IMR-90 (cell line): ENCODE measurements at regions not wholly inside any gene's neighbourhood (a gene's known extent, or its start where the extent isn't known, plus 50 kb on each side); places are given as distances from the start of the nearest gene placed in this dataset.

ENCODE experiments used
- ATAC-seq: fragments of 200-7000 bp; cut with Tn5 transposase; 2 replicates; pipeline ENCODE4 v1.9.1; 2020; ENCODE audit warnings: low read depth, mild to moderate bottlenecking, moderate library complexity
- BruUV-seq: library from RNA; stranded (reverse); fragments of 400-500 nt; replicated peaks from 2 replicates; lab custom pipeline; 2021; lab: Mats Ljungman, UMichigan
- CTCF ChIA-PET: fragments of 300-600 bp; formaldehyde crosslinking; extraction: SDS; loops from one replicate; lab custom pipeline; 2021; ENCODE audit warnings: antibody characterized with exemption; lab: Yijun Ruan, JAX
- POLR2A ChIA-PET: fragments of 300-600 bp; sonication (Branson Sonifier 250); formaldehyde crosslinking; loops from one replicate; lab custom pipeline; 2022; ENCODE audit warnings: antibody characterized with exemption; ENCODE audit not compliant: unreplicated experiment; lab: Charles Lee
- DNase-seq: peaks from one replicate; pipeline ENCODE4 v3.0.0; 2013
- H2AFZ ChIP-seq: replicated peaks from 2 replicates; pipeline ENCODE3; 2013; ENCODE audit warnings: low read length, mild to moderate bottlenecking; ENCODE audit not compliant: poor library complexity
- H2AK5ac ChIP-seq: 2 replicates; pipeline ENCODE4 v1.6.1; 2013; ENCODE audit warnings: low read depth, low read length, inconsistent platforms
- H2AK9ac ChIP-seq: replicated peaks from 2 replicates; pipeline ENCODE3; 2013; ENCODE audit warnings: mild to moderate bottlenecking, low read depth, low read length, moderate library complexity; ENCODE audit not compliant: poor library complexity
- H2BK120ac ChIP-seq: 2 replicates; pipeline ENCODE4 v1.6.1; 2013; ENCODE audit warnings: low read depth, low read length, inconsistent platforms
- H2BK15ac ChIP-seq: 3 replicates; pipeline ENCODE4 v1.6.1; 2013; ENCODE audit warnings: low read depth, low read length, inconsistent platforms
- H2BK20ac ChIP-seq: 2 replicates; pipeline ENCODE4 v1.6.1; 2013; ENCODE audit warnings: low read depth, mild to moderate bottlenecking, inconsistent platforms, low read length, moderate library complexity
- H2BK5ac ChIP-seq: 2 replicates; pipeline ENCODE4 v1.6.1; 2013; ENCODE audit warnings: mild to moderate bottlenecking, low read depth, low read length, inconsistent platforms; ENCODE audit not compliant: poor library complexity, severe bottlenecking
- H3K14ac ChIP-seq: replicated peaks from 2 replicates; pipeline ENCODE4 v1.6.1; 2013; ENCODE audit warnings: low read depth, low read length, inconsistent platforms
- H3K18ac ChIP-seq: 2 replicates; pipeline ENCODE4 v1.6.1; 2013; ENCODE audit warnings: low read depth, low read length, control low read depth
- H3K23ac ChIP-seq: 2 replicates; pipeline ENCODE4 v1.6.1; 2013; ENCODE audit warnings: low read depth, low read length, inconsistent platforms
- H3K27ac ChIP-seq: 2 replicates; pipeline ENCODE4 v1.5.1; 2013; ENCODE audit warnings: mild to moderate bottlenecking, control low read depth, low read length; ENCODE audit not compliant: insufficient read depth
- H3K27me3 ChIP-seq: 2 replicates; pipeline ENCODE4 v1.6.1; 2013; ENCODE audit warnings: low read length; ENCODE audit not compliant: control insufficient read depth, insufficient read depth
- H3K36me3 ChIP-seq: 2 replicates; pipeline ENCODE4 v1.6.1; 2013; ENCODE audit warnings: low read length, mixed read lengths; ENCODE audit not compliant: control insufficient read depth, insufficient read depth
- H3K4ac ChIP-seq: 2 replicates; pipeline ENCODE4 v1.6.1; 2013; ENCODE audit warnings: low read depth, low read length, inconsistent platforms
- H3K4me1 ChIP-seq: 2 replicates; pipeline ENCODE4 v1.6.1; 2013; ENCODE audit warnings: low read length, mixed read lengths; ENCODE audit not compliant: control insufficient read depth, insufficient read depth
- H3K4me2 ChIP-seq: 2 replicates; pipeline ENCODE4 v1.6.1; 2013; ENCODE audit warnings: low read depth, mild to moderate bottlenecking, control low read depth, low read length, moderate library complexity
- H3K4me3 ChIP-seq: 2 replicates; pipeline ENCODE4 v1.5.1; 2013; ENCODE audit warnings: low read depth, mild to moderate bottlenecking, control low read depth, low read length, moderate library complexity; ENCODE audit not compliant: insufficient read depth
- H3K56ac ChIP-seq: 2 replicates; pipeline ENCODE4 v1.6.1; 2013; ENCODE audit warnings: low read length, inconsistent platforms; ENCODE audit not compliant: insufficient read depth; ENCODE audit errors: extremely low read depth
- H3K79me1 ChIP-seq, 2 experiments: 2 replicates each; pipeline ENCODE4 v1.6.1; 2013; ENCODE audit warnings: low read length in 2 of 2, inconsistent platforms in 1 of 2, low read depth in 1 of 2
- H3K9ac ChIP-seq: 2 replicates; pipeline ENCODE4 v1.6.1; 2013; ENCODE audit warnings: low read depth, low read length, control low read depth
- H3K9me1 ChIP-seq: 2 replicates; pipeline ENCODE4 v1.6.1; 2013; ENCODE audit warnings: low read length, inconsistent platforms; ENCODE audit not compliant: insufficient read depth
- H3K9me3 ChIP-seq: 2 replicates; pipeline ENCODE4 v1.6.1; 2013; ENCODE audit warnings: low read length; ENCODE audit not compliant: control insufficient read depth, insufficient read depth
- H4K20me1 ChIP-seq: 2 replicates; pipeline ENCODE4 v1.6.1; 2013; ENCODE audit warnings: low read length, inconsistent platforms; ENCODE audit not compliant: insufficient read depth
- H4K5ac ChIP-seq: 2 replicates; pipeline ENCODE4 v1.6.1; 2013; ENCODE audit warnings: mild to moderate bottlenecking, low read depth, low read length, control low read depth
- H4K8ac ChIP-seq, 2 experiments: 2 replicates each; pipeline ENCODE4 v1.6.1; 2013; ENCODE audit warnings: low read depth in 2 of 2, low read length in 2 of 2, control low read depth in 1 of 2, inconsistent platforms in 1 of 2
- H4K91ac ChIP-seq: 2 replicates; pipeline ENCODE4 v1.6.1; 2013; ENCODE audit warnings: low read depth, low read length, inconsistent platforms; ENCODE audit not compliant: insufficient read depth
- BHLHE40 ChIP-seq: fragments of 150-350 bp; IDR thresholded peaks from 2 replicates; pipeline ENCODE4 v1.6.1; 2016; ENCODE audit warnings: mild to moderate bottlenecking, low read depth, low read length
- CHD1 ChIP-seq: IDR thresholded peaks from 2 replicates; pipeline ENCODE4 v1.6.1; 2012; ENCODE audit warnings: low read depth, low read length, improper control_type of control experiment
- CTCF ChIP-seq: conservative IDR thresholded peaks from 2 replicates; pipeline ENCODE4 v1.5.1; 2012; ENCODE audit warnings: mild to moderate bottlenecking, low read depth, low read length, improper control_type of control experiment
- ELK1 ChIP-seq: fragments of 150-350 bp; IDR thresholded peaks from 2 replicates; pipeline ENCODE4 v1.6.1; 2016; ENCODE audit warnings: low read depth, mild to moderate bottlenecking, low read length, moderate library complexity, borderline replicate concordance
- FOS ChIP-seq: fragments of 150-350 bp; IDR thresholded peaks from 2 replicates; pipeline ENCODE4 v1.6.1; 2016; ENCODE audit warnings: low read depth, low read length
- MAZ ChIP-seq: IDR thresholded peaks from 2 replicates; pipeline ENCODE4 v1.6.1; 2012; ENCODE audit warnings: low read depth, mild to moderate bottlenecking, low read length, improper control_type of control experiment, moderate library complexity, borderline replicate concordance
- MXI1 ChIP-seq: IDR thresholded peaks from 2 replicates; pipeline ENCODE4 v1.6.1; 2012; ENCODE audit warnings: low read depth, mild to moderate bottlenecking, low read length, moderate library complexity, borderline replicate concordance
- NFE2L2 ChIP-seq: fragments of 150-350 bp; IDR thresholded peaks from 2 replicates; pipeline ENCODE4 v1.6.1; 2016; ENCODE audit warnings: low read depth, mild to moderate bottlenecking, low read length
- RAD21 ChIP-seq: IDR thresholded peaks from 2 replicates; pipeline ENCODE4 v1.6.1; 2012; ENCODE audit warnings: low read length, improper control_type of control experiment
- RCOR1 ChIP-seq: IDR thresholded peaks from 2 replicates; pipeline ENCODE4 v1.6.1; 2012; ENCODE audit warnings: mild to moderate bottlenecking, low read length, improper control_type of control experiment; ENCODE audit not compliant: insufficient replicate concordance
- RFX5 ChIP-seq: IDR thresholded peaks from 2 replicates; pipeline ENCODE4 v1.8.0; 2012; ENCODE audit warnings: low read depth, mild to moderate bottlenecking, low read length, moderate library complexity
- SMC3 ChIP-seq: fragments of 150-350 bp; IDR thresholded peaks from 2 replicates; pipeline ENCODE4 v1.6.1; 2016; ENCODE audit warnings: low read depth, mild to moderate bottlenecking, antibody characterized with exemption, low read length, moderate library complexity
- USF2 ChIP-seq: fragments of 150-350 bp; IDR thresholded peaks from 2 replicates; pipeline ENCODE4 v1.6.1; 2017; ENCODE audit warnings: mild to moderate bottlenecking, antibody characterized with exemption, low read length, low read depth
- WGBS, 2 experiments: methylation state at CpG; one replicate each; pipeline versions ENCODE4 v1.1.5 to v1.1.7; 2013; ENCODE audit warnings: missing lambda C conversion rate in 2 of 2; ENCODE audit not compliant: insufficient read length in 1 of 2; ENCODE audit errors: extremely low coverage in 2 of 2; 5-methylcytosine and 5-hydroxymethylcytosine counted together
- dilution Hi-C: fragments of 300-500 bp; cut with HindIII; formaldehyde crosslinking; loops from one replicate; pipeline ENCODE4 v1.14.3; 2018; ENCODE audit warnings: low sequenced_read_pairs; ENCODE audit not compliant: unreplicated experiment
- in situ Hi-C: fragments of 300-500 bp; cut with MboI; formaldehyde crosslinking; loops from 3 replicates; pipeline ENCODE4 v1.14.3; 2019; ENCODE audit warnings: low sequenced_read_pairs, inconsistent platforms, mixed read lengths
- intact Hi-C: fragments of 100-400 bp; cut with micrococcal nuclease; formaldehyde crosslinking; loops from 2 replicates; pipeline ENCODE4 v1.10.0; 2022

- Histone ChIP-seq H2AFZ (peak overlapping the region; percentile 92), H3K9me3 (no peaks in the 10 kb centered on the region), H3K9me1 (peaks cover 10% of the 10 kb centered on the region), H3K27ac (peak overlapping the region; percentile 74; the same call in 1 of the 2 replicates), H3K79me1 (no peaks in the 10 kb centered on the region), H4K20me1 (no peaks in the 10 kb centered on the region), H2BK5ac (peak overlapping the region; percentile 73), H2AK9ac (peak overlapping the region; percentile 47), H3K14ac (peak overlapping the region; percentile 90), H3K4me1 (peaks cover 11% of the 10 kb centered on the region), H3K4ac (peak overlapping the region; percentile 95), H4K8ac (peak overlapping the region; percentile 90 to 97), H2BK20ac (peak overlapping the region; percentile 91), H4K5ac (peak overlapping the region; percentile 90), H3K27me3 (no peaks in the 10 kb centered on the region), H2BK15ac (peak overlapping the region; percentile 93), H3K4me2 (peak overlapping the region; percentile 69), H2BK120ac (peak overlapping the region; percentile 91), H3K9ac (peak overlapping the region; percentile 21; the same call in 1 of the 2 replicates), H3K18ac (peak overlapping the region; percentile 59), H3K36me3 (no peaks in the 10 kb centered on the region), H3K4me3 (no peak overlapping the region; the same call in 1 of the 2 replicates), H4K91ac (peak overlapping the region; percentile 97), H3K23ac (peak overlapping the region; percentile 90), H2AK5ac (peak overlapping the region; percentile 89), H3K56ac (peak overlapping the region; percentile 89; the same call in 1 of the 2 replicates)
- 0 out of 2 replicates have a peak, but pooled peaks have one; percentile 3 for ATAC-seq
- in situ Hi-C loops: no loop called here
- intact Hi-C loops: loop anchor here (2.0 to 5.0 kb wide), 2 partner anchors 56 to 151 kb away; partner anchors contain the start of gene FNBP4
- ChIA-PET CTCF (no interaction called here), POLR2A (no interaction called here)
- WGBS, 2 experiments: 60% methylated on average over 1 of the region's 3 CpGs; no CpG with 5 or more reads in 1 of the 2 experiments
- no peak for DNase-seq
- dilution Hi-C loops: no loop called here
- BruUV-seq: no TSS peak
- TF ChIP-seq MAZ: no peak
- no peak for TF ChIP-seq ELK1
- no peak for TF ChIP-seq RAD21
- TF ChIP-seq NFE2L2: no peak
- TF ChIP-seq CTCF: no peak
- no peak for TF ChIP-seq USF2
- TF ChIP-seq BHLHE40: no peak
- TF ChIP-seq RCOR1: no peak
- TF ChIP-seq CHD1: no peak
- TF ChIP-seq MXI1: no peak
- no peak for TF ChIP-seq RFX5
- no peak for TF ChIP-seq FOS
- TF ChIP-seq SMC3: no peak
Observed at GRCh38 chr11:47918370-47918690, 62.0 kb upstream of the PTPRJ start.
